ENCODE measurements at regions not wholly inside any gene's neighbourhood (a gene's known extent, or its start where the extent isn't known, plus 50 kb on each side); places are given as distances from the start of the nearest gene placed in this dataset.

DNA sequence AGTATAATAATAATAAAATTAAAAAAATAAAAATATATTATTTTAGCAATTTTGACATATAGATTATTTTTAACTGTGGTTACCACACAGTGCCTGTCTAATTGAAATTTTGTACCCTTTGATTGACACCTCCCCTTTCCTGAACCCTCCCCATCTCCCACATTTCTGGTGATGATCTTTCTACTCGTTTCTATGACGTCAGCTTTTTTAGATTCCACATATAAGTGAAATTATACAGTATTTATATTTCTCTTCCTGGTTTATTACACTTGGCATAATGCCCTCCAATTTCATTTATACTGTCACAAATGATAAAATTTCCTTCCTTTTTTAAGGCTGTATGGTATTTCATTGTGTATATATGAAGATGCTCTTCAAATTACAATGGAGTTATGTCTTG lies 258.1 kb upstream of the PTCHD4 start:
- Histone ChIP-seq H4K20me1 (ENCODE audit: insufficient read depth) (no peaks in the 10 kb centered on the region), H3K9me2 (ENCODE audit: insufficient read depth) (no peaks in the 10 kb centered on the region), H3K4me1 (ENCODE audit: insufficient read depth) (no peaks in the 10 kb centered on the region), H3K4me2 (ENCODE audit: unreplicated experiment) (no peak overlapping the region), H3K36me3 (ENCODE audit: low read depth) (no peaks in the 10 kb centered on the region), H3K9ac (no peak overlapping the region), H2AFZ (no peak overlapping the region), H3F3A (ENCODE audit: insufficient read depth) (no peaks in the 10 kb centered on the region), H3K9me3 (ENCODE audit: low read depth) (no peaks in the 10 kb centered on the region), H3K27me3 (replicated peaks; ENCODE audit: insufficient read depth) (no peaks in the 10 kb centered on the region), H3K4me3 (no peak overlapping the region), H3K27ac (no peak overlapping the region), H3K79me2 (ENCODE audit: insufficient read depth) (no peaks in the 10 kb centered on the region)
- in situ Hi-C loops (cut with MboI): no loop called here
- WGBS, 2 experiments (ENCODE audit: low coverage in 1 of 2, low lambda C conversion rate in 2 of 2, missing lambda C conversion rate in 2 of 2): 20 to 21% methylated on average over 2 of the region's 2 CpGs
- no peak for TF ChIP-seq EZH2phosphoT487 (IDR thresholded peaks at IDR 0.05; ENCODE audit: insufficient read depth, low read depth)
- TF ChIP-seq EZH2 (IDR thresholded peaks at IDR 0.05; ENCODE audit: insufficient read depth, poor library complexity, severe bottlenecking): no peak
- no peak for DNase-seq

DNA sequence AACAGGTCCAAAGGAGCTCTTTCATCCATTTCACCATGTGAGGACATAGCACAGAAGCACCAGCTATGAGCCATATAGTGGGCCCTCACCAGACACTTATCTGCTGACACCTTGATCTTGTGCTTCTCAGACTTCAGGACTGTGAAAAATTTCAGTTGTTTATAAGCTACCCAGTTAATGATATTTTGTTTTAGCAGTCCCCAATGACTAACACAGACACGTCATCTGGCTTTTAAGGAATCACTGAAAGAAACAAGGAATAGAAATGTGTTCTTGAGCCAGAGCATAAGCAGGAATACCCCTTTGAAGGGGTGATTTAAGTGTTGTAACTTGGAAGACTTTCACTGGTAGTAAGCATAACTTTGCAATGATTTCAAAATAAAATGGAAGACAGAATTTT lies 214.7 kb upstream of the PTCHD4 start:
- H3K9ac ChIP-seq: no peak overlapping the region
- H3F3A ChIP-seq (ENCODE audit: insufficient read depth): no peaks in the 10 kb centered on the region
- peak; percentile 0 for DNase-seq
- no peaks in the 10 kb centered on the region for H4K20me1 ChIP-seq (ENCODE audit: insufficient read depth)
- no peak overlapping the region for H3K4me2 ChIP-seq (ENCODE audit: unreplicated experiment)
- H3K4me1 ChIP-seq (ENCODE audit: insufficient read depth): no peaks in the 10 kb centered on the region
- no peaks in the 10 kb centered on the region for H3K36me3 ChIP-seq (ENCODE audit: low read depth)
- H3K27me3 ChIP-seq (replicated peaks; ENCODE audit: insufficient read depth): no peaks in the 10 kb centered on the region
- no peaks in the 10 kb centered on the region for H3K9me3 ChIP-seq (ENCODE audit: low read depth)
- H3K4me3 ChIP-seq: no peak overlapping the region
- TF ChIP-seq EZH2 (IDR thresholded peaks at IDR 0.05; ENCODE audit: insufficient read depth, poor library complexity, severe bottlenecking) (no peak), EZH2phosphoT487 (IDR thresholded peaks at IDR 0.05; ENCODE audit: insufficient read depth, low read depth) (no peak)
- H3K27ac ChIP-seq: no peak overlapping the region
- H2AFZ ChIP-seq: no peak overlapping the region
- no peaks in the 10 kb centered on the region for H3K9me2 ChIP-seq (ENCODE audit: insufficient read depth)
- in situ Hi-C loops (cut with MboI): no loop called here
- no peaks in the 10 kb centered on the region for H3K79me2 ChIP-seq (ENCODE audit: insufficient read depth)
- WGBS, 2 experiments (ENCODE audit: low coverage in 1 of 2, low lambda C conversion rate in 2 of 2, missing lambda C conversion rate in 2 of 2): 5 to 8% methylated on average over 1 of the region's 1 CpG

DNA sequence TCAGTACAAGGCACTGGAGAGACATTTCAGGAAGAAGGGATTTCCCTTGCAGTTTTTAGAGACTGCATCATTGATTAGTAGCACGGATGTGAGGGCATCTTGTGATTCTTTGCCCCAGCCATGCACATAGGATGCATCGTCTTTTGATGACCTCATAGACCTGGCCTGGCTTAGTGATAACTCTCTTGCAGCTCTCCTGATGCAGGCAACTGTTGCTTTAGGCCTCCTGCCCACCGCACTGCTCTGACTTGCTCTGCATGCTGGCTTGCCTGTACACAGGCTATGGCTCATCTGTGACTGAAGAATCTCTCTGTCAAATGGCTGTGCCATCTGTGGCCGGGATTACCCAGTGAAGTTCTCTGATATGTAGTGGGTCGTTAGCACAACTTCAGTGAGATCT lies 207.7 kb upstream of the PTCHD4 start:
- H3K36me3 ChIP-seq (ENCODE audit: low read depth): no peaks in the 10 kb centered on the region
- in situ Hi-C loops (cut with MboI): no loop called here
- no peaks in the 10 kb centered on the region for H3K79me2 ChIP-seq (ENCODE audit: insufficient read depth)
- TF ChIP-seq EZH2 (IDR thresholded peaks at IDR 0.05; ENCODE audit: insufficient read depth, poor library complexity, severe bottlenecking): no peak
- TF ChIP-seq EZH2phosphoT487 (IDR thresholded peaks at IDR 0.05; ENCODE audit: insufficient read depth, low read depth): no peak
- no peak overlapping the region for H3K4me2 ChIP-seq (ENCODE audit: unreplicated experiment)
- no peak overlapping the region for H3K4me3 ChIP-seq
- H3K9ac ChIP-seq: no peak overlapping the region
- 29 to 36% methylated on average over 5 of the region's 5 CpGs for WGBS, 2 experiments (ENCODE audit: low coverage in 1 of 2, low lambda C conversion rate in 2 of 2, missing lambda C conversion rate in 2 of 2)
- H4K20me1 ChIP-seq (ENCODE audit: insufficient read depth): no peaks in the 10 kb centered on the region
- no peak for DNase-seq
- no peaks in the 10 kb centered on the region for H3F3A ChIP-seq (ENCODE audit: insufficient read depth)
- no peak overlapping the region for H2AFZ ChIP-seq
- no peaks in the 10 kb centered on the region for H3K27me3 ChIP-seq (replicated peaks; ENCODE audit: insufficient read depth)
- H3K27ac ChIP-seq: no peak overlapping the region
- H3K4me1 ChIP-seq (ENCODE audit: insufficient read depth): no peaks in the 10 kb centered on the region
- H3K9me3 ChIP-seq (ENCODE audit: low read depth): no peaks in the 10 kb centered on the region
- no peaks in the 10 kb centered on the region for H3K9me2 ChIP-seq (ENCODE audit: insufficient read depth)

DNA sequence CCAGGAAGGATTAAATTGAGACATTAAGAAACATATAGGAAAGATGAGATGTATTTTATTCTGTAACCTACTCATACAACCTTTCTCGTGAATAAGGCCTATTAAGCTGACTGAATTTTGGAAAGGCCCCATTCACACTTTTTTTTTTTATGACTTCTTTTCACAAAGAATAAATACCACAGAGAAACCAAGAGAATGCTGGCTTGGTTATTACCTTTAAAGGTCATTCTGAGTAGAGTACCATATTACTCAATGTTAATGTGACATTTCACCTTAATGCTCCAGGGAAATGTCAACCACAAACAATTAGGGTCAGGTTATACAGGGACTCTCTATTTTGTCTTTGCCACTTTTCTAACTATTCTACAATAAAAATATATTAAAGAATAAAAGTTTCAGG lies 204.9 kb upstream of the PTCHD4 start:
- WGBS, 2 experiments (ENCODE audit: low coverage in 1 of 2, low lambda C conversion rate in 2 of 2, missing lambda C conversion rate in 2 of 2): 0 to 5% methylated on average over 1 of the region's 1 CpG
- H3K4me2 ChIP-seq (ENCODE audit: unreplicated experiment): no peak overlapping the region
- no peak for TF ChIP-seq EZH2 (IDR thresholded peaks at IDR 0.05; ENCODE audit: insufficient read depth, poor library complexity, severe bottlenecking)
- no peak for TF ChIP-seq EZH2phosphoT487 (IDR thresholded peaks at IDR 0.05; ENCODE audit: insufficient read depth, low read depth)

More for the DNA sequence above, 204.9 kb upstream of the PTCHD4 start:
- Histone ChIP-seq H3K79me2 (ENCODE audit: insufficient read depth) (no peaks in the 10 kb centered on the region), H3K9ac (no peak overlapping the region), H3K36me3 (ENCODE audit: low read depth) (no peaks in the 10 kb centered on the region), H2AFZ (no peak overlapping the region), H3K4me3 (no peak overlapping the region), H3F3A (ENCODE audit: insufficient read depth) (no peaks in the 10 kb centered on the region), H3K27ac (no peak overlapping the region), H3K27me3 (replicated peaks; ENCODE audit: insufficient read depth) (no peaks in the 10 kb centered on the region), H3K4me1 (ENCODE audit: insufficient read depth) (no peaks in the 10 kb centered on the region), H3K9me3 (ENCODE audit: low read depth) (no peaks in the 10 kb centered on the region), H4K20me1 (ENCODE audit: insufficient read depth) (no peaks in the 10 kb centered on the region), H3K9me2 (ENCODE audit: insufficient read depth) (no peaks in the 10 kb centered on the region)
- DNase-seq: no peak
- in situ Hi-C loops (cut with MboI): no loop called here

Data from GM23248 (cell line).